Left lung (tissue), 4 donors: ENCODE measurements at regions not wholly inside any gene's neighbourhood (a gene's known extent, or its start where the extent isn't known, plus 50 kb on each side); places are given as distances from the start of the nearest gene placed in this dataset.
"Not testable (repeated sequence)": the region's sequence is repeated elsewhere in the genome, so short reads cannot be mapped to it uniquely, and the experiment has no call there.

Experiments
- ATAC-seq: fragments of 200-7000 bp; cut with Tn5 transposase; one replicate; pipeline ENCODE4 v1.9.1; 2020; ENCODE audit warnings: moderate library complexity
- DNase-seq, 4 donors: peaks; one replicate each; pipeline ENCODE4 v3.0.0-alpha.2; 2013 to 2020
- H3K27ac ChIP-seq, 2 donors: fragments of 200-600 bp; sonication (generic) in 1 of 2; one replicate each; pipeline versions ENCODE4 v1.5.0 to v1.8.0; 2020 to 2021
- H3K27me3 ChIP-seq, 2 donors: fragments of 200-600 bp; sonication (generic) in 1 of 2; one replicate each; pipeline versions ENCODE4 v1.5.0 to v1.8.0; 2020 to 2021
- H3K36me3 ChIP-seq, 2 donors: fragments of 200-600 bp; sonication (generic) in 1 of 2; one replicate each; pipeline versions ENCODE4 v1.5.0 to v1.8.0; 2020 to 2021
- H3K4me1 ChIP-seq, 2 donors: fragments of 200-600 bp; one replicate each; pipeline ENCODE4 v1.8.0; 2021
- H3K4me3 ChIP-seq, 2 donors: fragments of 200-600 bp; sonication (generic) in 1 of 2; one replicate each; pipeline versions ENCODE4 v1.5.0 to v1.8.0; 2020 to 2021; ENCODE audit warnings: mild to moderate bottlenecking in 1 of 2
- H3K9me3 ChIP-seq, 2 donors: fragments of 200-600 bp; sonication (generic) in 1 of 2; one replicate each; pipeline versions ENCODE4 v1.5.0 to v1.8.0; 2020 to 2021
- intact Hi-C, 2 donors: fragments of 100-400 bp; cut with DNase I; formaldehyde crosslinking; loops; one replicate each; pipeline versions ENCODE4 v1.11.2 to v1.14.2; 2022
- donor health status: DM: no; HTN: yes; CAD: no.
- donor health status: DM: no; HTN: no; CAD: no.

GRCh38 chr1:148049115-148049496 lies 103.0 kb downstream of the NBPF11 start:
- ATAC-seq, H3K4me1 ChIP-seq, H3K27ac ChIP-seq, H3K36me3 ChIP-seq, H3K9me3 ChIP-seq, intact Hi-C loops: not testable (repeated sequence)
- peak in 1 of 4 donors; percentile 55 for DNase-seq
- Histone ChIP-seq H3K27me3 (peaks cover 0 to 31% of the 10 kb centered on the region in 2 donors), H3K4me3 (peak overlapping the region in 1 of 2 donors; percentile 21)

- DNase-seq, result peak in 2 of 4 donors; percentile 3 to 34
- H3K36me3 ChIP-seq, H3K9me3 ChIP-seq, H3K4me1 ChIP-seq, H3K27ac ChIP-seq, intact Hi-C loops: not testable (repeated sequence)
- Histone ChIP-seq H3K27me3 (peaks cover 0 to 31% of the 10 kb centered on the region in 2 donors), H3K4me3 (peak overlapping the region in 1 of 2 donors; percentile 21)
- ATAC-seq, result peak; percentile 65
Measured at GRCh38 chr1:148048423-148049114, 103.5 kb downstream of the NBPF11 start.

GRCh38 chr1:148045872-148046271 lies 106.2 kb downstream of the NBPF11 start:
- H3K9me3 ChIP-seq, ATAC-seq, H3K27ac ChIP-seq, intact Hi-C loops, DNase-seq, H3K4me1 ChIP-seq, H3K4me3 ChIP-seq, H3K36me3 ChIP-seq: not testable (repeated sequence)
- peaks cover 0 to 31% of the 10 kb centered on the region in 2 donors for H3K27me3 ChIP-seq

DNA sequence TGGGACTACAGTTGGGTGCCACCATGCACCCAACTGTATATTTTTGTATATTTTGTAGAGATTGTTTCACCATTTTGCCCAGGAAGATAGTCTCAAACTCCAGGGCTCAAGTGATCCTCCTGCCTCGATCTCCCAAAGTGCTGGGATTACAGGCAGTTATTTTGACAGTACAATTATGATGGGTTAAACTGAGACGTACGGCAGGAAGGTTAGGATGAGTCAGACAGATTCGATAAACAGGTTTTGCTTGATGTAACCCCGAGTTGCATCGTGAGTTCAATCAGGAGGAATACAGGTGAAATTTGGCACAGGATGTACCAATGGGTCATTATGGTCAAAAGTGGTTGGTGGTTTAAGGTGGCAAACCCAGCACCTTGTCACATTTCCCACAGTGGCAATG lies 107.6 kb downstream of the NBPF11 start:
- H3K27ac ChIP-seq, ATAC-seq, H3K9me3 ChIP-seq, DNase-seq, intact Hi-C loops, H3K36me3 ChIP-seq, H3K4me1 ChIP-seq, H3K4me3 ChIP-seq: not testable (repeated sequence)
- peaks cover 0 to 25% of the 10 kb centered on the region in 2 donors for H3K27me3 ChIP-seq
